H1 (cell line): ENCODE measurements at regions not wholly inside any gene's neighbourhood (a gene's known extent, or its start where the extent isn't known, plus 50 kb on each side); places are given as distances from the start of the nearest gene placed in this dataset.
A peak's percentile ranks its signal among the peaks of the same experiment; 100 is the strongest.

Experiments used
- CTCF ChIA-PET: fragments of 300-600 bp; sonication (Branson Sonifier 250); formaldehyde crosslinking; loops from one replicate; lab custom pipeline; 2021; ENCODE audit not compliant: partially characterized antibody; lab: Charles Lee
- POLR2A ChIA-PET: fragments of 300-600 bp; sonication (Branson Sonifier 250); formaldehyde crosslinking; loops from one replicate; lab custom pipeline; 2021; ENCODE audit warnings: inconsistent platforms; ENCODE audit not compliant: partially characterized antibody; lab: Charles Lee
- DNase-seq, 2 experiments: peaks; one replicate each; pipeline versions ENCODE4 v3.0.0 to v3.0.0-alpha.2; 2010 to 2022; ENCODE audit warnings: low spot score in 2 of 2, low read depth in 1 of 2, mixed read lengths in 1 of 2
- FAIRE-seq: peaks from 2 replicates; lab custom pipeline; 2011; peaks lifted over from hg19 to GRCh38; lab: Jason Lieb, UNC
- H2AFZ ChIP-seq: 2 replicates; pipeline ENCODE4 v1.8.1; 2012; ENCODE audit warnings: low read length, inconsistent platforms
- H2AK5ac ChIP-seq: 2 replicates; pipeline ENCODE4 v1.6.1; 2013; ENCODE audit warnings: low read depth, low read length
- H2BK120ac ChIP-seq: replicated peaks from 2 replicates; pipeline ENCODE3; 2013; ENCODE audit warnings: low read depth, low read length, inconsistent platforms
- H2BK12ac ChIP-seq: 2 replicates; pipeline ENCODE4 v1.6.1; 2013; ENCODE audit warnings: low read depth, low read length
- H2BK15ac ChIP-seq: 2 replicates; pipeline ENCODE4 v1.6.1; 2013; ENCODE audit warnings: low read length
- H2BK20ac ChIP-seq: 2 replicates; pipeline ENCODE4 v1.6.1; 2013; ENCODE audit warnings: low read length
- H2BK5ac ChIP-seq: 2 replicates; pipeline ENCODE4 v1.6.1; 2013; ENCODE audit warnings: low read depth, low read length
- H3K14ac ChIP-seq: 2 replicates; pipeline ENCODE4 v1.6.1; 2013; ENCODE audit warnings: inconsistent platforms; ENCODE audit not compliant: insufficient read length
- H3K18ac ChIP-seq: 2 replicates; pipeline ENCODE4 v1.6.1; 2013; ENCODE audit warnings: low read length; ENCODE audit errors: extremely low read depth
- H3K23ac ChIP-seq: 2 replicates; pipeline ENCODE4 v1.6.1; 2013; ENCODE audit warnings: inconsistent platforms; ENCODE audit not compliant: insufficient read length
- H3K23me2 ChIP-seq: 2 replicates; pipeline ENCODE4 v1.6.1; 2013; ENCODE audit warnings: low read depth, low read length
- H3K27ac ChIP-seq: 2 replicates; pipeline ENCODE4 v1.6.1; 2011; ENCODE audit warnings: low read depth, low read length, inconsistent platforms
- H3K27me3 ChIP-seq, 4 experiments: replicated peaks in 1 of 4; 1 replicate in 1 of 4; 2 replicates in 3 of 4; pipeline versions ENCODE4 v1.6.1 to v1.8.1; 2011 to 2013; ENCODE audit warnings: low read length in 3 of 4, mild to moderate bottlenecking in 3 of 4, inconsistent platforms in 2 of 4, mixed read lengths in 2 of 4, moderate library complexity in 1 of 4; ENCODE audit not compliant: control insufficient read depth in 3 of 4, insufficient read depth in 3 of 4; ENCODE audit errors: extremely low read depth in 1 of 4
- H3K36me3 ChIP-seq, 4 experiments: 2 replicates each; pipeline versions ENCODE4 v1.6.1 to v1.8.1; 2011 to 2013; ENCODE audit warnings: mild to moderate bottlenecking in 4 of 4, low read length in 3 of 4, moderate library complexity in 2 of 4, control low read depth in 1 of 4, inconsistent platforms in 1 of 4; ENCODE audit not compliant: insufficient read depth in 4 of 4, control insufficient read depth in 2 of 4
- H3K4ac ChIP-seq: replicated peaks from 2 replicates; pipeline ENCODE3; 2013; ENCODE audit warnings: low read length, low read depth, mixed read lengths, inconsistent platforms; ENCODE audit not compliant: insufficient read length
- H3K4me1 ChIP-seq, 4 experiments: replicated peaks in 1 of 4; 1 replicate in 1 of 4; 2 replicates in 3 of 4; pipeline versions ENCODE4 v1.6.1 to v1.8.1; 2011 to 2013; ENCODE audit warnings: low read length in 3 of 4, inconsistent platforms in 2 of 4, mixed read lengths in 1 of 4; ENCODE audit not compliant: insufficient read depth in 4 of 4, control insufficient read depth in 3 of 4
- H3K4me2 ChIP-seq, 2 experiments: 2 replicates each; pipeline versions ENCODE4 v1.6.1 to v1.8.1; 2011 to 2013; ENCODE audit warnings: low read depth in 2 of 2, low read length in 2 of 2, control low read depth in 1 of 2, inconsistent platforms in 1 of 2, mild to moderate bottlenecking in 1 of 2; ENCODE audit not compliant: insufficient read depth in 1 of 2
- H3K4me3 ChIP-seq, 4 experiments: fragments of 200-600, 300-600 bp in 1 of 4; sonication (generic), shearing (Covaris generic), sonication (Bioruptor Twin) in 1 of 4; 2 replicates each; pipeline versions ENCODE4 v1.5.1 to v1.8.1; 2011 to 2016; ENCODE audit warnings: low read length in 4 of 4, low read depth in 3 of 4, control low read depth in 2 of 4, inconsistent platforms in 2 of 4, mild to moderate bottlenecking in 2 of 4, mixed read lengths in 1 of 4, moderate library complexity in 1 of 4; ENCODE audit not compliant: insufficient read depth in 2 of 4; ENCODE audit errors: extremely low read depth in 1 of 4
- H3K56ac ChIP-seq: replicated peaks from 2 replicates; pipeline ENCODE3; 2013; ENCODE audit warnings: low read depth, mild to moderate bottlenecking, mixed read lengths, low read length, inconsistent platforms; ENCODE audit not compliant: insufficient read length
- H3K79me1 ChIP-seq: 2 replicates; pipeline ENCODE4 v1.6.1; 2013; ENCODE audit warnings: low read depth, low read length, control low read depth
- H3K79me2 ChIP-seq, 2 experiments: 2 replicates each; pipeline versions ENCODE4 v1.6.1 to v1.8.1; 2012 to 2013; ENCODE audit warnings: low read length in 2 of 2, mild to moderate bottlenecking in 2 of 2, inconsistent platforms in 1 of 2; ENCODE audit not compliant: insufficient read depth in 2 of 2, control insufficient read depth in 1 of 2
- H3K9ac ChIP-seq, 4 experiments: replicated peaks in 1 of 4; 1 replicate in 1 of 4; 2 replicates in 3 of 4; pipeline versions ENCODE4 v1.6.1 to v1.8.1; 2011 to 2013; ENCODE audit warnings: low read depth in 3 of 4, low read length in 3 of 4, control low read depth in 2 of 4, mild to moderate bottlenecking in 2 of 4, moderate library complexity in 2 of 4, inconsistent platforms in 1 of 4; ENCODE audit errors: extremely low read depth in 1 of 4
- H3K9me3 ChIP-seq, 2 experiments: 2 replicates each; pipeline versions ENCODE4 v1.6.1 to v1.8.1; 2012 to 2013; ENCODE audit warnings: mild to moderate bottlenecking in 2 of 2, moderate library complexity in 2 of 2, control low read depth in 1 of 2, inconsistent platforms in 1 of 2, low read depth in 1 of 2, low read length in 1 of 2, mixed read lengths in 1 of 2; ENCODE audit not compliant: insufficient read depth in 2 of 2
- H4K20me1 ChIP-seq, 2 experiments: replicated peaks in 1 of 2; 2 replicates each; pipeline versions ENCODE3 to v1.8.1; 2011 to 2013; ENCODE audit warnings: inconsistent platforms in 2 of 2, low read length in 2 of 2, mild to moderate bottlenecking in 1 of 2; ENCODE audit not compliant: insufficient read depth in 2 of 2, control insufficient read depth in 1 of 2
- H4K5ac ChIP-seq: 2 replicates; pipeline ENCODE4 v1.6.1; 2013; ENCODE audit warnings: low read length, low read depth, mixed read lengths, inconsistent platforms; ENCODE audit not compliant: insufficient read length
- H4K8ac ChIP-seq: 2 replicates; pipeline ENCODE4 v1.8.0; 2013; ENCODE audit warnings: mild to moderate bottlenecking, moderate library complexity, low read length, inconsistent platforms; ENCODE audit not compliant: insufficient read depth; ENCODE audit errors: extremely low read depth
- H4K91ac ChIP-seq: replicated peaks from 2 replicates; pipeline ENCODE3; 2013; ENCODE audit warnings: low read length, mixed read lengths, inconsistent platforms; ENCODE audit not compliant: insufficient read length
- BRCA1 ChIP-seq: IDR thresholded peaks from 2 replicates; pipeline ENCODE4 v1.6.1; 2012; ENCODE audit warnings: low read depth, low read length, improper control_type of control experiment
- KDM1A ChIP-seq: fragments of 200-600, 300-600 bp; sonication (generic); IDR thresholded peaks from 2 replicates; pipeline ENCODE4 v1.7.1; 2016; ENCODE audit warnings: mild to moderate bottlenecking, low read length, borderline replicate concordance
- MAFK ChIP-seq: IDR thresholded peaks from 2 replicates; pipeline ENCODE4 v1.6.1; 2012; ENCODE audit warnings: low read depth, mild to moderate bottlenecking, improper control_type of control experiment, low read length
- RNF2 ChIP-seq: fragments of 200-900, 300-1000 bp; sonication (generic); IDR thresholded peaks from 2 replicates; pipeline ENCODE4 v1.7.1; 2016; ENCODE audit warnings: borderline replicate concordance, low read depth, mild to moderate bottlenecking, antibody characterized with exemption, low read length; ENCODE audit not compliant: poor library complexity, severe bottlenecking; ENCODE audit errors: missing control alignments
- SP2 ChIP-seq: IDR thresholded peaks from 2 replicates; pipeline ENCODE4 v1.6.1; 2012; ENCODE audit warnings: mild to moderate bottlenecking, low read length, inconsistent platforms
- TBP ChIP-seq: IDR thresholded peaks from 2 replicates; pipeline ENCODE4 v1.6.1; 2011; ENCODE audit warnings: low read depth, low read length, improper control_type of control experiment
- WGBS, 2 experiments: shearing (Covaris generic) in 1 of 2; methylation state at CpG; one replicate each; pipeline versions ENCODE4 v1.1.6 to v1.1.7; 2013 to 2015; ENCODE audit warnings: low lambda C conversion rate in 2 of 2, mixed read lengths in 2 of 2, inconsistent platforms in 1 of 2, low coverage in 1 of 2, missing lambda C conversion rate in 1 of 2; ENCODE audit not compliant: insufficient replicate concordance in 2 of 2, insufficient coverage in 1 of 2, insufficient read length in 1 of 2; ENCODE audit errors: extremely low coverage in 1 of 2, missing lambda C conversion rate in 1 of 2; 5-methylcytosine and 5-hydroxymethylcytosine counted together

DNA sequence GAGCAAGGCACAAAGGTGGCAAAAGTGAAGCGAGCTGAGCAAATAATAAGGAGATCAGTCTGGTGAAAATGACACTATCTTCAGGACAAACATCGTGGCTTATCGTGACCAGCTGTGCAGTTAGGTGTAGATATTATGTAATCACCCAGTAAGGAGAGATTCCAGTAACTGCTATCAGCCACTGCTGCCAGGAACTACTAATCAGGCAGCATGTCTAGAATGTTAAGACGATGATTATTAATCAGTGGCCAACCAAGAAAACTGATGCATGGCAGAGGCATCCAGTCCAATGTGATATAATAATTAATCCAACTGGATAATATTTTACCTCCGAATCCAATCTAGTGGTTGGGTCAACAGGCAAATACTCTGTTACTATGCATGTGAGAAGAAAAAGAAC lies 252.7 kb upstream of the ZPLD1 start:
- WGBS, 2 experiments: 84% methylated on average over 5 of the region's 5 CpGs; no CpG with 5 or more reads in 1 of the 2 experiments
- H2BK120ac ChIP-seq: no peak overlapping the region
- H3K23me2 ChIP-seq: no peaks in the 10 kb centered on the region; the same call in 1 of the 2 replicates
- no peak overlapping the region for H3K18ac ChIP-seq
- H3K23ac ChIP-seq: no peak overlapping the region
- peaks cover 0 to 19% (median 6%) of the 10 kb centered on the region in 4 experiments; a peak in 5 of 7 replicates for H3K4me1 ChIP-seq
- no peak overlapping the region for H3K4me3 ChIP-seq
- no peaks in the 10 kb centered on the region for H3K79me2 ChIP-seq
- no peak overlapping the region for H4K5ac ChIP-seq
- no peak overlapping the region for H3K56ac ChIP-seq
- no peak overlapping the region for H4K8ac ChIP-seq
- CTCF ChIA-PET: interaction anchor here (1.1 to 1.5 kb wide), 4 partner anchors 43 to 379 kb away, joined by 3 to 4 read pairs (median 4); no protein-coding TSS in a partner anchor
- no peak overlapping the region for H3K27ac ChIP-seq
- no peaks in the 10 kb centered on the region for H3K27me3 ChIP-seq
- no peak overlapping the region for H2AK5ac ChIP-seq
- TF ChIP-seq RNF2 (no peak), KDM1A (no peak), SP2 (no peak), BRCA1 (no peak), TBP (no peak), MAFK (no peak)
- no peaks in the 10 kb centered on the region for H3K9me3 ChIP-seq
- no peak overlapping the region for H3K9ac ChIP-seq
- no peak overlapping the region for H4K91ac ChIP-seq
- no peak overlapping the region for H3K4ac ChIP-seq
- no peak overlapping the region for H3K4me2 ChIP-seq
- no peaks in the 10 kb centered on the region for H3K36me3 ChIP-seq
- H2AFZ ChIP-seq: no peak overlapping the region
- no peak overlapping the region for H2BK15ac ChIP-seq
- POLR2A ChIA-PET: no interaction called here
- DNase-seq (no peak), FAIRE-seq (no peak)
- H2BK20ac ChIP-seq: 0 out of 2 replicates have a peak overlapping the region, but pooled peaks have one; percentile 15
- H2BK12ac ChIP-seq: no peak overlapping the region
- H4K20me1 ChIP-seq: no peaks in the 10 kb centered on the region
- H2BK5ac ChIP-seq: no peak overlapping the region
- no peaks in the 10 kb centered on the region for H3K79me1 ChIP-seq
- no peak overlapping the region for H3K14ac ChIP-seq
